Endothelial cell of umbilical vein (primary cell): ENCODE measurements at regions not wholly inside any gene's neighbourhood (a gene's known extent, or its start where the extent isn't known, plus 50 kb on each side); places are given as distances from the start of the nearest gene placed in this dataset.

Experiments used
- CTCF ChIP-seq, 2 donors: IDR thresholded peaks; 1 replicate in 1 of 2; 2 replicates in 1 of 2; pipeline ENCODE4 v1.5.1; 2011; ENCODE audit warnings: low read length in 2 of 2, mild to moderate bottlenecking in 2 of 2, moderate library complexity in 2 of 2, control low read depth in 1 of 2, inconsistent platforms in 1 of 2, low read depth in 1 of 2; ENCODE audit not compliant: insufficient read depth in 1 of 2; ENCODE audit errors: extremely low read depth in 1 of 2
- EZH2 ChIP-seq: IDR thresholded peaks from 2 replicates; pipeline ENCODE4 v1.6.1; 2012; ENCODE audit warnings: borderline replicate concordance, low read depth, mild to moderate bottlenecking, moderate library complexity, low read length, inconsistent platforms; ENCODE audit not compliant: severe bottlenecking
- GATA2 ChIP-seq: IDR thresholded peaks from 2 replicates; pipeline ENCODE4 v1.7.0; 2011; ENCODE audit warnings: low read depth, mild to moderate bottlenecking, moderate library complexity, mixed read lengths, low read length; ENCODE audit not compliant: insufficient read length, insufficient read depth
- POLR2A ChIP-seq: IDR thresholded peaks from 2 replicates; pipeline ENCODE4 v1.6.1; 2012; ENCODE audit warnings: low read depth, mild to moderate bottlenecking, control low read depth, low read length
- POLR2AphosphoS5 ChIP-seq: IDR thresholded peaks from 2 replicates; pipeline ENCODE4 v1.6.1; 2012; ENCODE audit warnings: low read depth, mild to moderate bottlenecking, control low read depth, low read length, moderate library complexity; ENCODE audit not compliant: insufficient read depth

GRCh38 chr7:109049366-109049765 is 479.7 kb downstream of the DNAJB9 start:
- TF ChIP-seq EZH2 (no peak), CTCF (IDR thresholded peaks at IDR 0.05; ENCODE audit: extremely low read depth in 1 of 2, insufficient read depth in 1 of 2, low read depth in 1 of 2, low read length in 2 of 2) (no peak), POLR2A (no peak), POLR2AphosphoS5 (no peak), GATA2 (no peak)
